ENCODE measurements at regions not wholly inside any gene's neighbourhood (a gene's known extent, or its start where the extent isn't known, plus 50 kb on each side); places are given as distances from the start of the nearest gene placed in this dataset.

DNA sequence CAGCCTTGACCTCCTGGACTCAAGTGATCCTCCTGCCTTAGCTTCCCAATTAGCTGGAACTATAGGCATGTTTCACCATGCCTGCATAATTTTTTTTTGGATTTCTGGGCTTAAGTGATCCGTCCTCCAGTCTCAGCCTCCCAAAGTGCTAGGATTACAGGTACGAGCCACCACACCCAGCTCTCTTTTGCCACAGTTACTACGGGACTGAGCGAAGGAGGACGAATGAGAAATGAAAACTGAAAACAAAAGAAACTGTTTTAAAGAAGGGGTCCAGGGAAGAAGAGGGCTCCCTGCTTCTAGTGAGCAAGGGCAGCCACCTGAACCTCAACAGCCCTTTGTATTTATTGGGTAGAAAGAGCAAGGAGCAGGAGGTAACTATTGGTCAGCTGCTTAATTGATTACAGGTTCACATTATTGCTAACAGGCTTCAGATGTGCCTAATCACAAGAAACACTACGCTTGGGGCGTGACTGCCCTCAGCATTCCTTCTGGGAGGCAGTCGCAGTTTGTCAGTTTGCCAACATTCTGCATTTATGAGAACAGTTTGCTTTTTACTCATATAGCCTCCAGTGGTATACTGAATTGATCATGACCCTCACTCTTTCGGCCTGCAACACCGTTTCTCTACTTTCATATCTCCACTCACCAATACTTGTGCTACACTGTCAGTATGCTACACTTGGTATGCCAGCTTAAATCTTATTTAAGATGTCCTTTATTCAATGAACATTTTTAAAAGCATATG is 676.8 kb downstream of the DNAJB9 start:
- intact Hi-C loops (cut with micrococcal nuclease; ENCODE audit: unreplicated experiment), result loop anchor here (2.0 kb wide), 1 partner anchor 36 kb away; no protein-coding TSS in a partner anchor
- peaks cover 6% of the 10 kb centered on the region for H3K36me3 Mint-ChIP-seq (ENCODE audit: insufficient read depth, unreplicated experiment)
- peak; percentile 57 for DNase-seq
- TF ChIP-seq, protein P1, sequence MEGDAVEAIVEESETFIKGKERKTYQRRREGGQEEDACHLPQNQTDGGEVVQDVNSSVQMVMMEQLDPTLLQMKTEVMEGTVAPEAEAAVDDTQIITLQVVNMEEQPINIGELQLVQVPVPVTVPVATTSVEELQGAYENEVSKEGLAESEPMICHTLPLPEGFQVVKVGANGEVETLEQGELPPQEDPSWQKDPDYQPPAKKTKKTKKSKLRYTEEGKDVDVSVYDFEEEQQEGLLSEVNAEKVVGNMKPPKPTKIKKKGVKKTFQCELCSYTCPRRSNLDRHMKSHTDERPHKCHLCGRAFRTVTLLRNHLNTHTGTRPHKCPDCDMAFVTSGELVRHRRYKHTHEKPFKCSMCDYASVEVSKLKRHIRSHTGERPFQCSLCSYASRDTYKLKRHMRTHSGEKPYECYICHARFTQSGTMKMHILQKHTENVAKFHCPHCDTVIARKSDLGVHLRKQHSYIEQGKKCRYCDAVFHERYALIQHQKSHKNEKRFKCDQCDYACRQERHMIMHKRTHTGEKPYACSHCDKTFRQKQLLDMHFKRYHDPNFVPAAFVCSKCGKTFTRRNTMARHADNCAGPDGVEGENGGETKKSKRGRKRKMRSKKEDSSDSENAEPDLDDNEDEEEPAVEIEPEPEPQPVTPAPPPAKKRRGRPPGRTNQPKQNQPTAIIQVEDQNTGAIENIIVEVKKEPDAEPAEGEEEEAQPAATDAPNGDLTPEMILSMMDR (IDR thresholded peaks at IDR 0.05; ENCODE audit: unreplicated experiment), result no peak
- H3K9me3 Mint-ChIP-seq (ENCODE audit: low read depth, unreplicated experiment), result peaks cover 8% of the 10 kb centered on the region
- peaks cover 18% of the 10 kb centered on the region for H3K4me1 Mint-ChIP-seq (ENCODE audit: low read depth, unreplicated experiment)
- BruUV-seq (replicated peaks), result no TSS peak
- peak overlapping the region; percentile 81 for H3K27ac Mint-ChIP-seq (ENCODE audit: unreplicated experiment)
- H3K4me3 Mint-ChIP-seq (ENCODE audit: low read depth, unreplicated experiment), result peak overlapping the region; percentile 66
- H3K27me3 Mint-ChIP-seq (ENCODE audit: unreplicated experiment), result no peaks in the 10 kb centered on the region
- CTCF ChIA-PET, result no interaction called here

DNA sequence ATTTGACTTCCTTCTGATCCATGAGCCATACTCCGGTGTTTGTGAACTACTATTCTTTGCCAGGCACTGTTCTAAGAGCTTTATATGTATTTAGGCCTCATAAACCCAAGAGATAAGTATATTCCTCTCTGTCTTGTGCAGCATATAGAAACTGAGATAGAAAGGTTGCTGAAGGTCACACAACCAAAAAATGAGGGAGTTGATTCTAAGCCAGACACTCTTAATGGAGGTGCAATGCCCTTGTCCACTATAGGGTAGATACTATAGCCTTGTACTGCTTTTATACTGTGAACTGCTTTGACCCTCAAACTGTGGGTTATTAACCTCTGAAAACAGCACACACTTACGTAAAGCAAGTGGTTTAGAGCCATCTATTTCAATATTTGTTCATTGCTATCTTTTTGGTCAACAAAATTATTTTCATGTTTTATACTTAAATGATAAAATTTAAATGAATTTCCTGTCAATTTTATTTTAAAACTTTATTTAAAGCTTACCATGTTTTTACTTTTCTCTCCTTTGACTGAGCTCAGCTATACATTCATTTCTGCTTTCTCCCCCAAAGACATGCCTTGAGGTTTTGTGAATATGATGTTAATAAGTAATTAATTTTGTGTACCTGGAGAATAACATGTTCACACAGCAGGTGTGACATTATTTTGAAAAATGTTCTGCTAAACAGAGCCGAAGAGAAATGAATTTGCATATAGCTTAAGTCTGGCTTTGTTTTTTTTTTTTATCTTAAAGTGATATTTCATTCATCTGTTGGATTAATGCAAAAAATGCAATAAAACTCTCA is 687.3 kb downstream of the DNAJB9 start:
- H3K27me3 Mint-ChIP-seq (ENCODE audit: unreplicated experiment), result no peaks in the 10 kb centered on the region
- no peaks in the 10 kb centered on the region for H3K36me3 Mint-ChIP-seq (ENCODE audit: insufficient read depth, unreplicated experiment)
- no TSS peak for BruUV-seq (replicated peaks)
- no peak overlapping the region for H3K4me3 Mint-ChIP-seq (ENCODE audit: low read depth, unreplicated experiment)
- no peak overlapping the region for H3K27ac Mint-ChIP-seq (ENCODE audit: unreplicated experiment)
- no peak for DNase-seq
- intact Hi-C loops (cut with micrococcal nuclease; ENCODE audit: unreplicated experiment), result no loop called here
- TF ChIP-seq, protein P1 (IDR thresholded peaks at IDR 0.05; ENCODE audit: unreplicated experiment), result no peak
- CTCF ChIA-PET, result interaction anchor here (0.6 kb wide), 1 partner anchor 432 kb away, joined by 3 read pairs; no protein-coding TSS in a partner anchor
- H3K9me3 Mint-ChIP-seq (ENCODE audit: low read depth, unreplicated experiment), result peaks cover 6% of the 10 kb centered on the region
- no peaks in the 10 kb centered on the region for H3K4me1 Mint-ChIP-seq (ENCODE audit: low read depth, unreplicated experiment)

DNA sequence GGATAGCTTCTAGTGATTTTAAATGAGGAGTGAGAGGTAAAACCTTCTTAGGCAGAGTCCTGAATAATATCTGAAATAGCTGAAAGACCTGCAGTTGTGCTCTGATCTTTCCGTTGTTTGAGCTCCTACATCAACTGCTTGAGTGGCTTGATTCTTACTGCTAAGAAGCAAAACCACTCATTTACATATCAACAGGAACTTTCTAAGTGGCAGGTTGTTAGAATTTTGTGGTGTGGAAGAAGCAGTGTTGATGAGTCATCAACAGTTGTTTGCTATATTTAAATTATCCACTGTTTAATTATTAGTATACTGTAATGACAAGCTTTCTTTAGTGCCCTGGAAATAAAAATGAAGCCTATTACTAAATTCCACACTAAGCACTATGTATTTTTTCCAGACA is 689.5 kb downstream of the DNAJB9 start:
- no peak overlapping the region for H3K27ac Mint-ChIP-seq (ENCODE audit: unreplicated experiment)
- no peaks in the 10 kb centered on the region for H3K4me1 Mint-ChIP-seq (ENCODE audit: low read depth, unreplicated experiment)
- intact Hi-C loops (cut with micrococcal nuclease; ENCODE audit: unreplicated experiment), result no loop called here
- H3K27me3 Mint-ChIP-seq (ENCODE audit: unreplicated experiment), result no peaks in the 10 kb centered on the region
- TF ChIP-seq, protein P1 (IDR thresholded peaks at IDR 0.05; ENCODE audit: unreplicated experiment), result no peak
- no peak for DNase-seq
- BruUV-seq (replicated peaks), result no TSS peak
- H3K4me3 Mint-ChIP-seq (ENCODE audit: low read depth, unreplicated experiment), result no peak overlapping the region
- CTCF ChIA-PET, result no interaction called here
- H3K36me3 Mint-ChIP-seq (ENCODE audit: insufficient read depth, unreplicated experiment), result no peaks in the 10 kb centered on the region
- H3K9me3 Mint-ChIP-seq (ENCODE audit: low read depth, unreplicated experiment), result peaks cover 8% of the 10 kb centered on the region

DNA sequence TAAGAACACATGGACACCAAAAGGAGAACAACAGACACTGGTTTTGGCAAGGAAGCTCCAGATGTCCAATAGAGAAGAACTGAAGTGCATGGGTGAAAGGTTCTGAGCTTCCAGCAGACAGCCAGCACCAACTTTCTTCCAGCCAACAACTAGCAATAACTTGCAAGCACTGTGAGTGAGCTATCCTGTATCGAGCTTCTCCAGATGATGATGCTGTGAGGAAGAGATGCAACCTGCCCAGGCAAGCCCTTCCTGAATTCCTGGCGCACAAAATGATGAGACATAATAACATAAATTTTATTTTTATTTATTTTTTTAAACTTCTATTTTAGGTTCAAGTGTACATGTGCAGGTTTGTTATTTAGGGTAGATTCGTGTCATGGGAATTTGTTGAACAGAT is 692.1 kb downstream of the DNAJB9 start:
- BruUV-seq (replicated peaks), result no TSS peak
- Mint-ChIP-seq H3K4me1 (ENCODE audit: low read depth, unreplicated experiment) (no peaks in the 10 kb centered on the region), H3K36me3 (ENCODE audit: insufficient read depth, unreplicated experiment) (no peaks in the 10 kb centered on the region), H3K9me3 (ENCODE audit: low read depth, unreplicated experiment) (peaks cover 8% of the 10 kb centered on the region), H3K27me3 (ENCODE audit: unreplicated experiment) (no peaks in the 10 kb centered on the region), H3K27ac (ENCODE audit: unreplicated experiment) (no peak overlapping the region), H3K4me3 (ENCODE audit: low read depth, unreplicated experiment) (no peak overlapping the region)
- CTCF ChIA-PET, result no interaction called here
- TF ChIP-seq, protein P1 (IDR thresholded peaks at IDR 0.05; ENCODE audit: unreplicated experiment), result no peak
- no peak for DNase-seq
- intact Hi-C loops (cut with micrococcal nuclease; ENCODE audit: unreplicated experiment), result no loop called here
